SU-DHL-6 (cell line): ENCODE measurements at regions not wholly inside any gene's neighbourhood (a gene's known extent, or its start where the extent isn't known, plus 50 kb on each side); places are given as distances from the start of the nearest gene placed in this dataset.
"Not testable (repeated sequence)": the region's sequence is repeated elsewhere in the genome, so short reads cannot be mapped to it uniquely, and the experiment has no call there.

ENCODE experiments used
- H2AFZ ChIP-seq: fragments of 200-600 bp; sonication (generic); 2 replicates; pipeline ENCODE4 v1.6.1; 2014; ENCODE audit warnings: low read depth, mild to moderate bottlenecking, moderate library complexity, mixed read lengths, antibody characterized with exemption, low read length; ENCODE audit not compliant: severe bottlenecking
- H3F3A ChIP-seq: fragments of 200-600 bp; shearing (Covaris generic); 2 replicates; pipeline ENCODE4 v1.6.0; 2016; ENCODE audit warnings: antibody characterized with exemption, mild to moderate bottlenecking; ENCODE audit not compliant: insufficient read depth
- H3K27ac ChIP-seq: fragments of 200-600 bp; sonication (generic); 2 replicates; pipeline ENCODE4 v1.5.1; 2016; ENCODE audit warnings: low read depth, mild to moderate bottlenecking, low read length, moderate library complexity, mixed read lengths
- H3K27me3 ChIP-seq: fragments of 200-600 bp; sonication (generic), shearing (Covaris generic); 2 replicates; pipeline ENCODE4 v1.6.0; 2014; ENCODE audit warnings: mild to moderate bottlenecking, low read length
- H3K36me3 ChIP-seq: fragments of 200-600 bp; sonication (generic); 2 replicates; pipeline ENCODE4 v1.6.1; 2014; ENCODE audit warnings: mild to moderate bottlenecking, low read length, mixed read lengths
- H3K4me2 ChIP-seq: fragments of 300-600, 200-600 bp; shearing (Covaris generic), sonication (generic); 2 replicates; pipeline ENCODE4 v1.6.0; 2014; ENCODE audit warnings: low read length, low read depth, mild to moderate bottlenecking; ENCODE audit not compliant: poor library complexity, severe bottlenecking
- H3K4me3 ChIP-seq: fragments of 200-600 bp; sonication (generic); 2 replicates; pipeline ENCODE4 v1.5.1; 2014; ENCODE audit warnings: antibody characterized with exemption, low read length, mild to moderate bottlenecking, mixed read lengths; ENCODE audit not compliant: insufficient read depth, poor library complexity, severe bottlenecking
- H3K79me2 ChIP-seq: fragments of 200-600 bp; sonication (generic); 2 replicates; pipeline ENCODE4 v1.6.1; 2014; ENCODE audit warnings: mild to moderate bottlenecking, low read length, moderate library complexity; ENCODE audit not compliant: insufficient read depth
- H3K9ac ChIP-seq: fragments of 200-600 bp; sonication (generic); 2 replicates; pipeline ENCODE4 v1.7.0; 2014; ENCODE audit warnings: mild to moderate bottlenecking, low read length
- H3K9me2 ChIP-seq: fragments of 200-600 bp; sonication (generic); replicated peaks from 2 replicates; pipeline ENCODE4 v1.6.1; 2014; ENCODE audit warnings: low read length; ENCODE audit not compliant: insufficient read depth
- H3K9me3 ChIP-seq: fragments of 200-600 bp; sonication (generic); 2 replicates; pipeline ENCODE4 v1.6.1; 2014; ENCODE audit warnings: low read length, mixed read lengths; ENCODE audit not compliant: insufficient read depth
- H4K20me1 ChIP-seq: fragments of 200-600 bp; sonication (generic); 2 replicates; pipeline ENCODE4 v1.6.1; 2014; ENCODE audit warnings: low read depth, mild to moderate bottlenecking, antibody characterized with exemption, low read length, moderate library complexity, mixed read lengths
- CTCF ChIP-seq: fragments of 200-600 bp; sonication (generic); IDR thresholded peaks from one replicate; pipeline ENCODE4 v1.5.1; 2017; ENCODE audit warnings: antibody characterized with exemption, mild to moderate bottlenecking, low read length, moderate library complexity; ENCODE audit not compliant: insufficient read depth, poor library complexity, severe bottlenecking
- EZH2phosphoT487 ChIP-seq: fragments of 200-600 bp; sonication (generic), shearing (Covaris generic); conservative IDR thresholded peaks from 2 replicates; pipeline ENCODE4 v1.6.1; 2018; ENCODE audit warnings: mild to moderate bottlenecking, antibody characterized with exemption, low read length, moderate library complexity, mixed read lengths

- no peak overlapping the region for H2AFZ ChIP-seq
- H3F3A ChIP-seq, result no peaks in the 10 kb centered on the region
- H3K4me3 ChIP-seq, result no peak overlapping the region
- H3K9me3 ChIP-seq, result no peaks in the 10 kb centered on the region
- H4K20me1 ChIP-seq, result no peaks in the 10 kb centered on the region
- TF ChIP-seq EZH2phosphoT487 (no peak), CTCF (no peak)
- no peaks in the 10 kb centered on the region for H3K79me2 ChIP-seq
- no peaks in the 10 kb centered on the region; the same call in 1 of the 2 replicates for H3K27me3 ChIP-seq
- H3K9me2 ChIP-seq, result no peaks in the 10 kb centered on the region
- H3K4me2 ChIP-seq, result no peak overlapping the region
- no peak overlapping the region for H3K27ac ChIP-seq
- H3K36me3 ChIP-seq, result no peaks in the 10 kb centered on the region
- H3K9ac ChIP-seq, result no peak overlapping the region
Measured at GRCh38 chr19:34089566-34089965, 82.7 kb upstream of the LSM14A start.

GRCh38 chr19:34094960-34095359 lies 77.3 kb upstream of the LSM14A start:
- TF ChIP-seq EZH2phosphoT487 (no peak), CTCF (no peak)
- no peaks in the 10 kb centered on the region for H3K9me3 ChIP-seq
- H3K27me3 ChIP-seq, result no peaks in the 10 kb centered on the region
- no peaks in the 10 kb centered on the region for H3K9me2 ChIP-seq
- no peak overlapping the region for H3K4me2 ChIP-seq
- no peak overlapping the region for H2AFZ ChIP-seq
- H3K36me3 ChIP-seq, result no peaks in the 10 kb centered on the region
- no peaks in the 10 kb centered on the region for H3F3A ChIP-seq
- no peaks in the 10 kb centered on the region for H4K20me1 ChIP-seq
- H3K4me3 ChIP-seq, result no peak overlapping the region
- H3K9ac ChIP-seq, result no peak overlapping the region
- H3K27ac ChIP-seq, result no peak overlapping the region
- no peaks in the 10 kb centered on the region for H3K79me2 ChIP-seq

GRCh38 chr19:34095411-34095810 lies 76.9 kb upstream of the LSM14A start:
- H3F3A ChIP-seq, H3K4me3 ChIP-seq, H2AFZ ChIP-seq, H4K20me1 ChIP-seq, H3K36me3 ChIP-seq, H3K9ac ChIP-seq, H3K27me3 ChIP-seq, H3K4me2 ChIP-seq, H3K9me2 ChIP-seq, H3K27ac ChIP-seq, H3K9me3 ChIP-seq, H3K79me2 ChIP-seq: not testable (repeated sequence)

GRCh38 chr19:34096020-34096915 lies 76.0 kb upstream of the LSM14A start:
- H3K79me2 ChIP-seq, result no peaks in the 10 kb centered on the region
- no peak overlapping the region for H3K9ac ChIP-seq
- no peaks in the 10 kb centered on the region for H3K36me3 ChIP-seq
- no peaks in the 10 kb centered on the region for H4K20me1 ChIP-seq
- H3K27me3 ChIP-seq, result no peaks in the 10 kb centered on the region
- no peaks in the 10 kb centered on the region for H3K9me2 ChIP-seq
- H3K4me3 ChIP-seq, result no peak overlapping the region
- H3K4me2 ChIP-seq, result no peak overlapping the region
- no peaks in the 10 kb centered on the region for H3F3A ChIP-seq
- no peaks in the 10 kb centered on the region for H3K9me3 ChIP-seq
- H3K27ac ChIP-seq, result no peak overlapping the region
- H2AFZ ChIP-seq, result no peak overlapping the region
- no peak for TF ChIP-seq EZH2phosphoT487
- peak; percentile 63 for TF ChIP-seq CTCF
